NCI-H187 (cell line): ENCODE measurements at regions not wholly inside any gene's neighbourhood (a gene's known extent, or its start where the extent isn't known, plus 50 kb on each side); places are given as distances from the start of the nearest gene placed in this dataset.
A peak's percentile ranks its signal among the peaks of the same experiment; 100 is the strongest.
"Not testable (repeated sequence)": the region's sequence is repeated elsewhere in the genome, so short reads cannot be mapped to it uniquely, and the experiment has no call there.

ENCODE experiments used
- DNase-seq, 2 experiments: peaks; one replicate each; lab custom pipeline; 2025; lab: John Stamatoyannopoulos, UW

- no peak for DNase-seq
Measured at GRCh38 chr13:104641309-104641708, 1575.1 kb upstream of the SLC10A2 start.

DNA sequence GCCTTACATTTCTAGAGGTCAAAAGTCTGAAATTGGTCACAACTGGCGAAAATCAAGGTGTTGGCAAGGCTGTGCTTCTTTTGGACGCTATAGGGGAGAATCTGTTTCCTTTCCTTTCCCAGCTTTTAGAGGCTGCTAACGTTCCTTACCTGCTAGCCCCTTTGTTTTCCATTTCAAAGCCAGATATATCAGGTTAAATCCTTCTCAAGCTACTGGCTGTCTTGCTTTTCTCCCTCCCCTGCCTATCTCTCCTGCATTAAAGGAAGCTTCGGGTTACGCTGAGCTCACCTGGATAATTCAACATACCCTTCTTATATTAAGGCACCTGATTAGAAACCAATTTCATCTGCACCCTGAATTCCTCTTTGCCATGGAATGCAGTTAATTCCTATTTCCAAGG is 1569.7 kb upstream of the SLC10A2 start:
- DNase-seq, result no peak

DNA sequence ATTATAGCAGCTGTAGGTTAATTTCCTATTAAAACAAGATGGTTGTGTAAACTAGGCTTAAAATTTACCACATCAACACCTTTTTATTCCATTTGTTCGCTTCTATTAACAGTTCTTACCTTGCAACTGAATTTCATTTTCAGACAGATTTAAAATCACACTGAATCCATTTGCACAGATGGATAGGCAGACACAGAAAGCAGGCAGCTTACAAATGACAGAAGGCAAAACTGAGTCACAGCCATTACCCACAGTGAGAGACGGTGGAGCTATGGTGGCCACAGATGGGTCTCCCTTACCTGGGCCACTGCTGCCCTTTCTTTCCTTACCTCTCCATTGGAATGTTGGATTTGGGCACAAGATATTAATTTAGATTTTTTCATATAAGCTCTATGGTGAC is 1567.8 kb upstream of the SLC10A2 start:
- DNase-seq, result no peak

DNA sequence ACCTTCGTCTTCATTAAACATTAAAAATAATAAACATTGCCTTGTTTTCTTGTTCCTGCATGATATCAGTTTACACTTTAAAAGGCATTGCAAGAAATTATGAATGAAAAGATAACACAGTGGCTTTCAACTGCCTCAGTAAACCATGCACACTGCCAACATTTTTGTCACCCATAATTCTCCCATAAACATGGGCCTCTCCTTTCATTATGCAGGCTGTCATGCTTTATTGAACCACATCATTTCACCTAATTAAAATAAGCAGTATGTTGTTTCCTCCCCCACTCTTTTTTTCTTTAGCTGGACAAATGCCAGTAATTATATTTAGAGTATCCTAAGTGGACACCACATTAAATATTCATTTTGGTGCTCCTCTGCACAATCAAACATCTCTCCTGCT is 1566.5 kb upstream of the SLC10A2 start:
- peak in 1 of 2 experiments; percentile 24 for DNase-seq

- no peak for DNase-seq
Measured at GRCh38 chr13:104625201-104625600, 1559.0 kb upstream of the SLC10A2 start.

DNA sequence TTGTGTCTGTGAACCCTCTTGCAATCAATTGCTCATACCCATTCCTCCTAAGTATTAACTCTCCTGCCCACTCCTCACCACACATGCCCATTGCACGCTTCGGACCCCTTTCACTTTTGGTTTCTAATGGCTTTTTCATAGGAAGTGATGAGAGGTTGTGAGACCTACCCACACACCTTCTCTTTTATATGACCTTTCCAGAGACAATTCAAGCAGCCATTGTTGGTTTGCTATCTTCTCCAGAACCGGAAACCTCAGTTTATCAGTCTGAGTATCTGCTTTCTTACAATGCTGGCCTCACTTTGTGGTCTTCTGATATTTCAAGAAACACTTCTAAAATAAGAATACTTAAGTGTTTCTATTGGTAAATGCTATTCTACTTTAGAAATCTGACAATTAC is 1550.8 kb upstream of the SLC10A2 start:
- no peak for DNase-seq

DNA sequence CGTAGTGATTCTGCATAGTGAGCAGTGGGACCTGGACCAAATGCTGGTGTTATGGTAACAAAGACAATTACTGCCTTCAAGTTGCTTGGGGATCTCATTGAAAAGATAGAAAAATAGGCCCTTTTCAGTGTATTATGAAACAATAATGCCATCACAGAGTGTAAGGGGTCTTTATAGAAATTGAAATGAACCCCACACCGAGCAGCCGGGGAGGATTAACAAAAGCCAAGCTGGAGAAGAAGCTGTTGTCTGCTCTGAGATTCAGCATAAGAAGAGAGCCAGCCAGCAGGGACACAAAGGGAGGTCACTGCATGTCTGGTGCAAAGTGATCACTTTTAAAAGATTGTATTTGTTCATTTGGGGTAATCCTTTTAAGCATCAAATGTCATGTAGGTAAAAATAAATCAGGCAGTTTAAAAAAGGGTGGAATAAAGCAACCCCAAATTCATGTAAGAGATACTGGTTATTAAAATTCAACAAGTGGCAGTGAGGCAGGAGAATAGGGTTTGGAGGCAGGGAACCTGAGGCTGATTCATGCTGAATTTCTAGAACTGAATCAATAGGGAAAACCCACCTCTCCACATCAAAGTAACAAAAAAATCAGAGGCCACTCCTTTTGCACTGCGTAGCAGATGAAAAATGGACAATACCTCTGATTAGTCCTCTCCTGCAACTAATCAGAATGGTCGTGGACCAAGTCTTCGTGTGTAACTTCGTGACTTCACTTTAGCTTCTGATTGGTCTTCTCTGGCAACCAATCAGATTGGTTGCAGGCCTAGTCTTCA is 1548.3 kb upstream of the SLC10A2 start:
- DNase-seq, result no peak

DNA sequence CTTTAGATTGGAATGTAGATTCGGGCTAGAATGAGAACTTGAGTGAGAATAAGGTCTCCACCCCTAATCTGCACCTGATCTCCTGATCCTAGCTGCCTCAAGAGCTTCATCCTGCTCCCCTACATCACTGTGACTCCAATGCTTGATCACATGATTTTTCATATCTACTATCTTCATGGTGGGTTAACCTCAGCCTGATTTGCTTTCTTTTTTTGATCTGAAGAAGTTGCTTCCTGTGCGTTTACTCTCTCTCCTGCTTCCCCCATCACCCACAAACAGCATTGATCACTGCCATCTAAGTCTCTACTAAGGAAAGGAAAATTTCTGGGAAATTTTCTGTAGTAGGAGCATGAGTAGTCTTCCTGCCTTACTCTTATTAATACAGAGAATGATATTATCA is 1542.1 kb upstream of the SLC10A2 start:
- no peak for DNase-seq

GRCh38 chr13:104605435-104605834 is 1539.2 kb upstream of the SLC10A2 start:
- not testable (repeated sequence) for DNase-seq

DNA sequence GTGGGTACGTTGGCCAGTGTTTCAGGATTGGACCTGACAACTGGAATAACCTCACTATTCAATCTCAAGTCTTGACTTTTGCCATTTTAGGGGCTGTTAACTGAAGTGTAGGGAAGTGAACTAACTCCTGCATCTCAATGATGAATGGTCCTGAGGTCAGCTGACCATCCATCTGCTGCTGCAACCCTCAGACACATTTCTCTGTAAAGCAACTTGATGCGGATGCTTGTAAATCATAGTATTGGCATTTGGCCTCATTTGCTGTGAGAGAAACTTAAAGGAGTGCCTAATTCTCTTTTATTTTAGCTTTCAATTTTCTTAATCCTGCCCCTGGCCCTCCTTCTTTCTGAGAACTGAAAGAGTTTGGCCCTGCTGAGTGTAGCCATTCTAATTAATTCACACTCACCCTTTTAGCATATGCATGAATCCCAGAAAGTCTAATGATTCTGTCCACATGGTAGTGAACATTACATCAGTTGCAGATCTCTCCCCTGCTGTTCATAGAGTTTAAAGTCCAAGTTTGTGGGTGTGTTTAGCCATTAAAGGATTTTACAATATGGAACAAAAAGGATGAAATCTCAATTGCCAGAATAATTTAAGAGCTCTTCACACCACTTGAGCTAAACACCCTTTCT is 1531.4 kb upstream of the SLC10A2 start:
- DNase-seq, result no peak

DNA sequence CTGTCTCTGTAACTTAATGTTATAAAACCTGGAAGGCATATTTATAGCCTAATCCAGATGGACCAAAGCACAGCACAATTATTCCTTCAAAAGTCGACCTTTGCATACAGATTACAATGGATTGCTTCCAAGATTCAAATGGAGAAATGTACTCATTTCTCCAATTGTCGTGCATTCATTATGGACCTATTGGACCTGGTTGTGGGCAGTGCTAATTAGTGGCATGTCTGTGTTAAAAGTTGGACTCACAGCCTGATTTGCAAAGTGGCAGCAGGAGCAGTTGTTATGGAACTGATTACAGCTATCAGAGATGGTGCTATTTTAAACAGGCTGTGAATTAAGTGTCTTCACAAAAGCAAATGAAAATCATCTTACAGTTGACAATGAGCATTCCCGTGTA is 1529.3 kb upstream of the SLC10A2 start:
- no peak for DNase-seq

DNA sequence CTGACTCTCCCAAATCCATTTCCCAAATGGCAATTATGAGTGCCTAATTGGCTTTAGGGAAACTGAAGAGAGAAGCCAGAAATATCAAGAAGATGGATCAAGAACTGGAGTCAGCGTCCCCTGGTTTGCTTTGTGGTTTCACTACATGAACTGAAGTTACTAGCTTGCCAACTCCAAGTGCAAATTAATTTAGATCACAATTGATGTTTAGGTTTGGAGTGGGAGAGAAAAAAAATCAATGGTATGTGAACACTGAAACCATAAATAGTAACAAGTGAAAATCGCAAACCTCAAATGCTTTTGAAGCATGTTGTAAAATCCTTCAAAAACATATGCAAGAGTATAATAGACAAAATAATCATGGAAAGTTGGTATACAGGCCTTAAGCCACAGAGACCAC is 1528.6 kb upstream of the SLC10A2 start:
- no peak for DNase-seq

GRCh38 chr13:104593693-104594092 is 1527.5 kb upstream of the SLC10A2 start:
- no peak for DNase-seq

DNA sequence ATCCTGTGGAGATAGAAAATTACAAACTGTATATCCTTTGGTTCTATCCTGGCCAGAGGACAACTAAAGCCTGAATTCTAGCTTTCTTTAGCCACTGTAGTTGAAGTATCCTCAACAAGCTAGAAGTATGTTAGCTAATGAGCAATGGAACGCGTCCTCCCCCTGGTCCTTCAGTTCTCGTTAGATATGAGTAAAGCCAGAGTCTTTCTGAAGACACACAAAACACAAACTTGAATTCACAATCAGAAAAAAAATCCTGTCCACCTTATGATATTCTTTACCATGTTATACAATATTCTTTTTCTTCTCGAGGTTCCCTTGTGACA is 1527.0 kb upstream of the SLC10A2 start:
- DNase-seq, result no peak

- DNase-seq, result no peak
Measured at GRCh38 chr13:104592545-104593250, 1526.5 kb upstream of the SLC10A2 start.

GRCh38 chr13:104592127-104592526 is 1525.9 kb upstream of the SLC10A2 start:
- DNase-seq, result no peak

DNA sequence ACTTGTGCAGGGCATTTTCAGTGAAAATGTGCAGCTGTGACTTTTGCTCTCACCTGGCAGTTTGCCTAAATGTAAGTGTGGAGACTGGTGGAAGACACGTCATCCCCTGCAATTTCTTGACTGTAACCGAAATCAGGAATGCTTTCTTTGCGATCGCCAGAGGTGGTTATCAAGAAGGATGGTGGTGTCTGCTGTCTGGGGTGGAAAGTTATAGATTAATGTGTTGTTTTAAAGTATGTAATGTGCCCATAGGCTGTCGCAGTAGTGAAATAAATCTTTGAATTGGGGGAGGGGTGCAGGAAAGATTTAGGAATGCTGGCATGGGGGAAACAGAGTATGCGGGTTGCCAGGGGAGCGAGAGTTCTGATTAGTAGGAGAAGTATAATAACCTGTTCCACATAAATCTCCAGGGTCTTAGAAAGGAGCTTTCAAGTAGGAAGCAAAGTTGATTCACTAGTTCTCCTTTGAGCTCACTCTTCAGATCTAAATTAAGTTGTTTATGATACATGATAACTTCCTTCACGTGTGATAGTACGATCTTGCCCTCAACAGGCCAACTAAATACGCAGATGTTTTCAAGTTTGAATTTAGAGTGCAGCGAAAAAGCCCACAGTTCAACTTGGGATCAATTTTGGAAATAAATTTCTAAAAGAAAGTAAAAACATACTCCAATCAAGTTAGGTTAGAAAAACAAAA is 1520.0 kb upstream of the SLC10A2 start:
- no peak for DNase-seq

DNA sequence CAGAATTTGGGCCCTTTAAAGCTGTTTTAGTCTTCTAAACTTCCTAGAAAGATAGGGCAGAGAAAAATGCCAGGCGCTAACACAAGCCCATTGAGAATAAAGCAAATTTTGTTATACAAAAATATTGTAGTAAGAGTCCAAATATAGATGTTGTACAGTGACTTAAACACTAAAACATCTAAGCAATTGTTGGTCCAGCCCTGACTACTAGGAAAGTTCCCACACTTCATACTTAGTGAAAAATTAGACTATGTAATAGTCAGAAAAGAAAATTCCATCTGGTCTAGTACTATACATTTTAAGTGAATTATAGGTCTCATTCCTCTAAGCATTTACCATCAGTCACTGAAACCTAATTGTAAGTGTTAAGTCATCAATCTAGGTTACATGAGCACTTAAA is 1518.3 kb upstream of the SLC10A2 start:
- no peak for DNase-seq

GRCh38 chr13:104580931-104581330 is 1514.7 kb upstream of the SLC10A2 start:
- DNase-seq, result no peak

GRCh38 chr13:104577071-104577815 is 1511.0 kb upstream of the SLC10A2 start:
- DNase-seq, result no peak

DNA sequence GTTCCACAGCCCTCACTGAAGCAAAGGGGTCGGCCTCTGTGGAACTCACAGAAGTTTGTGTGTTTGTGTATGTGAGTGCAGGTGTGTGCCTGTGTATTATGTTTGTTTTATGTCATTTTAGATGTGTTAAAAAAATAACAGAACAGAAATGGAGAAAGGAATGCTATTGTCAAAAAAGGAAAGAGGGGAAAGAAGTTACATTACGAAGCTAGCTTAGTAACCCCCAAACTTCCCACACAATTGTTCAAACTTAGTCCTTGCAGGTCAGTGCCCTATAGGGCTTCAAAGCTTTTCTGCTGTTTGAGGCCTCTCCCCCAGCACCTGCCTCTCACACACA is 1505.6 kb upstream of the SLC10A2 start:
- no peak for DNase-seq
